Omental fat pad (tissue), 3 donors: ENCODE measurements at regions not wholly inside any gene's neighbourhood (a gene's known extent, or its start where the extent isn't known, plus 50 kb on each side); places are given as distances from the start of the nearest gene placed in this dataset.
"Not testable (repeated sequence)": the region's sequence is repeated elsewhere in the genome, so short reads cannot be mapped to it uniquely, and the experiment has no call there.

ENCODE experiments used
- ATAC-seq: fragments of 150-250 bp; one replicate; pipeline ENCODE4 v1.9.1; 2016; ENCODE audit warnings: mild to moderate bottlenecking, moderate library complexity; ENCODE audit not compliant: low FRiP score
- DNase-seq: peaks from one replicate; pipeline ENCODE4 v3.0.0-alpha.2; 2019; ENCODE audit warnings: low spot score
- TF ChIP-seq, protein P1 (sequence below), 3 donors: fragments of 450-650 bp; IDR thresholded peaks; one replicate each; pipeline ENCODE4 v1.5.1; 2016 to 2017; ENCODE audit warnings: antibody characterized with exemption in 3 of 3, mild to moderate bottlenecking in 3 of 3, moderate library complexity in 2 of 3

DNA sequence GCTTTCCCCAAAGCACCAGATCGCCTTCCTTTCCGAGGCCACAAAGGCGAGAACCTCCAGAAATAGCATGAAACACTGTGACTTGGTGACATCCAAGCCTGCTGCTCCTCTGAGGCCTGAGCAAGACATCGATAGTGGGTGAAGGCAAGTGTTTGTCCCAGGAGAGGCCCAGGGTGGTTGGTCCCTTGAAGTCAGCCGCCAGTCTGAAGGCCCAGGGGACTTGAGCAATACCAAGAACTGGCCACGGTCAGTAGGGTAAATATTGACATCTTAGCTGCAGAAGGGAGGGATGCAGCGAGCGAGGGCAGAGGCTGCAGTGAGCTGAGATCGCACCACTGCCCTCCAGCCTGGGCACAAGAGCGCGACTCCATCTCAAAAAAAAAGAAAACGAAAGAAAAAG lies 1533.5 kb downstream of the REEP3 start:
- ATAC-seq, DNase-seq: not testable (repeated sequence)

DNA sequence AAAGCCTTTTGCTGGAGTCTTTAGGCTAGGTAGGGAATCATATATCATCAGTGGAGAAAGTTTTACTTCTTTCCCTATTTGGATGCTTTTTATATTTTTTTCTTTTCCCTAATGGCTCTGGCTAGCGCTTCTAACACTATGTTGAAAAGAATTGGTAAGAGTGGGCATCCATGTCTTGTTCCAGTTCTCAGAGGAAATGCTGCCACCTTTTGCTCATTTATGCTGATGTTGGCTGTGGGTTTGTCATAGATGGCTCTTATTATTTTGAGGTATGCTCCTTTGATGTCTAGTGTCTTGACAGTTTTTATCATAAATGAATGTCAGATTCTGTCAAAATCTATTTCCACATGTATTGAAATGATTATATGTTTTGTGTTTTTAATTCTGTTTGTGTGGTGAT lies 1544.1 kb downstream of the REEP3 start:
- no peak for DNase-seq
- ATAC-seq, result no peak
- TF ChIP-seq, protein P1, sequence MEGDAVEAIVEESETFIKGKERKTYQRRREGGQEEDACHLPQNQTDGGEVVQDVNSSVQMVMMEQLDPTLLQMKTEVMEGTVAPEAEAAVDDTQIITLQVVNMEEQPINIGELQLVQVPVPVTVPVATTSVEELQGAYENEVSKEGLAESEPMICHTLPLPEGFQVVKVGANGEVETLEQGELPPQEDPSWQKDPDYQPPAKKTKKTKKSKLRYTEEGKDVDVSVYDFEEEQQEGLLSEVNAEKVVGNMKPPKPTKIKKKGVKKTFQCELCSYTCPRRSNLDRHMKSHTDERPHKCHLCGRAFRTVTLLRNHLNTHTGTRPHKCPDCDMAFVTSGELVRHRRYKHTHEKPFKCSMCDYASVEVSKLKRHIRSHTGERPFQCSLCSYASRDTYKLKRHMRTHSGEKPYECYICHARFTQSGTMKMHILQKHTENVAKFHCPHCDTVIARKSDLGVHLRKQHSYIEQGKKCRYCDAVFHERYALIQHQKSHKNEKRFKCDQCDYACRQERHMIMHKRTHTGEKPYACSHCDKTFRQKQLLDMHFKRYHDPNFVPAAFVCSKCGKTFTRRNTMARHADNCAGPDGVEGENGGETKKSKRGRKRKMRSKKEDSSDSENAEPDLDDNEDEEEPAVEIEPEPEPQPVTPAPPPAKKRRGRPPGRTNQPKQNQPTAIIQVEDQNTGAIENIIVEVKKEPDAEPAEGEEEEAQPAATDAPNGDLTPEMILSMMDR (IDR thresholded peaks at IDR 0.05), result no peak

DNA sequence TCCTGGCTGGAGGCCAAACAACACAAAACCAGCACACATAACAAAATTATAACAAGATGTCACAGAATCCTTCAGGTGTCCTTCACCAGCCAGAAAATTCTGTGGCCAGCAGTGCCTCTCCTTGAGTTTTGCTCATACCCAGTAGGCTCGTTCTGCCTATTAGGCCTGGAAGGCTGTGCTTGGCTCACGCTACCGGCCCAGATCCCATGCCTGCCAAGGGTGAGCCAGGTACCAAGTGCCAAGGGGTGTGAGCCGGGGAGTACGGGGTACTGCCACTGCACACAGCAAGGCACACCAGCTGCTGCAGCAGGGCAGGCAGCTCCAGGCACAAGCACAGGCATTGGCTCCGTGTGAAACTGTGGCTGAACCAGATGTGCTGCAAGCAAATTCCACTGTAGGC lies 1562.0 kb downstream of the REEP3 start:
- TF ChIP-seq, protein P1 (IDR thresholded peaks at IDR 0.05), result no peak
- ATAC-seq, result no peak
- DNase-seq, result no peak

GRCh38 chr10:65090991-65091390 lies 1569.8 kb downstream of the REEP3 start:
- DNase-seq (no peak), ATAC-seq (no peak)
- TF ChIP-seq, protein P1 (IDR thresholded peaks at IDR 0.05), result no peak

- TF ChIP-seq, protein P1 (IDR thresholded peaks at IDR 0.05), result no peak
- ATAC-seq (no peak), DNase-seq (no peak)
These were observed 1578.9 kb downstream of the REEP3 start for GRCh38 chr10:65100146-65100545.

DNA sequence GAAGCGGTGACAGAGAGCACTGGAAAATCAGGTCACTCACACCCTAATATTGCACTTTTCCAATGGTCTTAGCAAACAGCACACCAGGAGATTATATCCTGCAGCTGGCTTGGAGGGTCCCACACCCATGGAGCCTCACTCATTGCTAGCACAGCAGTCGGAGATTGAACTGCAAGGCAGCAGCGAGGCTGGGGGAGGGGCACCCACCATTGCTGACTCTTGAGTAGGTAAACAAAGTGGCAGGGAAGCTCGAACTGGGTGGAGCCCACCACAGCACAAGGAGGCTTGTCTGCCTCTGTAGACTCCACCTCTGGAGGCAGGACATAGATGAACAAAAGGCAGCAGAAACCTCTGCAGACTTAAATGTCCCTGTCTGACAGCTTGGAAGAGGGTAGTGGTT lies 1579.7 kb downstream of the REEP3 start:
- DNase-seq, result not testable (repeated sequence)

GRCh38 chr10:65110009-65110408 lies 1588.8 kb downstream of the REEP3 start:
- ATAC-seq (no peak), DNase-seq (no peak)
- TF ChIP-seq, protein P1 (IDR thresholded peaks at IDR 0.05), result no peak

More for the DNA sequence above, 1579.7 kb downstream of the REEP3 start:
- ATAC-seq, result not testable (repeated sequence)

DNA sequence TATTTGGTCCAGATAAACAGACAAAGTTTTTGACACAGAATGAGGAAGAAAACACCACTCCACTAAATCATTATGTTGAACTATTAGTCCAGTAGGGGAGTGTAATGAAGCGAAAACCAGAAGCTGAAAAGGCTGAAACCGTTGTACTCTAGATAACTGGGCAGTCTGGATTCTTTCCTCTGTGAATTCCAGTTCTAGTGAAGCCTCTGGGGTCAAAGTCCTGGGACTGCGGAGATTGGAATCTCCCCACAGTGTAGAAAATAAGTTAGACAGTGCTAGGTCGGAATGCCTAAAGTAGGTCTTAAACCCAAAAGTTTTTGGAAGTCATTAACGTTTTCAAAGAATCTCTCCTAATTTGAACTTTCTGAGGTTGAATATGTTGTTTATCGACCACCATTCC lies 1589.9 kb downstream of the REEP3 start:
- not testable (repeated sequence) for ATAC-seq, DNase-seq

DNA sequence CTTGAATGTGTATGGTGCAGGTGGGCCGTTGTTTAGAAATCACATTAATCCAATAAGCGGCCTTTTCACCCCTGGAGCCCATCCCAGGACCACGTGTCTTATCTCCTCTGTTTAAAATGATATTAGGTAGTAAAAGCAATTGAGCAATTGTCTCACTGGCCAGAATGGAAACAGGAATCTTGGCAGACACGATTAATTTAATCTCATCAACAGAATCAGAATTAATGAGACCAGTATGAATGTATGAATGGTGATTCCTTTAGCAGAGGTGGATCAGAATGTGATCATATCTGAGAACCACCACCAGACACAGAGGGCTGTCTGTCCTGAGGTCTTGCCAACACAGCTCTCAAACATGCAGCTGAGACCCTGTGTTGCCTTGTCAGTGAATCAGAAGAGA lies 1591.4 kb downstream of the REEP3 start:
- DNase-seq (no peak), ATAC-seq (no peak)
- TF ChIP-seq, protein P1 (IDR thresholded peaks at IDR 0.05), result no peak
